ENCODE measurements at regions not wholly inside any gene's neighbourhood (a gene's known extent, or its start where the extent isn't known, plus 50 kb on each side); places are given as distances from the start of the nearest gene placed in this dataset.

DNA sequence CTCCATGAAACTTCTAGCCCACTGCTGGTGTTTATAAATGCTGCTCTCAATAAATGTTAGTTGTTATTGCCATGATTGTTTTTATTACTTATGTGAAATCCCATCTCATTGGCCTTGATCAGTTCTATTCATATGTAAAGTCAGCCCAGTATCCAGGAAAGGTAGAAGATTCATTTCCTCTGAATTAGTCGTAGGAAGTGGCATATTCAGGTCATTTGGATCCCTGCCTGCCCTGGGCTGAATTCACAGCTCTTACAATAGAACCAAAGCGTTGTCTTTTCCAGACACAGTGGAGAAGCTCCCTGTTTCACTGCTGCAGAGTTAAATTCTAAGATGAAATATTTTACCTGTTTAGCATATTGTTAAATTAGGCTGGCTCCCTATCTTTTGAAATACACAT, 70.3 kb downstream of the MAIP1 start:
- TF ChIP-seq CTCF (IDR thresholded peaks at IDR 0.05) (no peak), POLR2A (IDR thresholded peaks at IDR 0.05) (no peak), EP300 (IDR thresholded peaks at IDR 0.05) (no peak)
